ENCODE measurements at regions not wholly inside any gene's neighbourhood (a gene's known extent, or its start where the extent isn't known, plus 50 kb on each side); places are given as distances from the start of the nearest gene placed in this dataset.

DNA sequence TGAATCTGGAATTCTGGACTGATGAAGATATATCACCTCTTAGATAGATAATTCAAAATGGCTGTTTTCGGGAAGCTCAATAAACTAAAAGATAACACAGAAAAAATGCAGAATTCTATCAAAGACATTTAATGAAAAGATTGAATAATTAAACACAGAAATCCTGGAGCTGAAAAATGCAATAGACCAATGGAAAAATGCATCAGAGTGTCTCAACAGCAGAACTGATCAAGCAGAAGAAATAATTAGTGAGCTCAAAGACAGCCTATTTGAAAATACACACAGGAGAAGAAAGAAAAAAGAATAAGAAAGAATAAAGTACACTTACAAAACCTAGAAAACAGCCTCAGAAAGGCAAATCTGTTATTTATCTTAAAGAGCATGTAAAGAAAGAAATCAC, 356.4 kb upstream of the B3GAT1 start:
- TF ChIP-seq, protein P1, sequence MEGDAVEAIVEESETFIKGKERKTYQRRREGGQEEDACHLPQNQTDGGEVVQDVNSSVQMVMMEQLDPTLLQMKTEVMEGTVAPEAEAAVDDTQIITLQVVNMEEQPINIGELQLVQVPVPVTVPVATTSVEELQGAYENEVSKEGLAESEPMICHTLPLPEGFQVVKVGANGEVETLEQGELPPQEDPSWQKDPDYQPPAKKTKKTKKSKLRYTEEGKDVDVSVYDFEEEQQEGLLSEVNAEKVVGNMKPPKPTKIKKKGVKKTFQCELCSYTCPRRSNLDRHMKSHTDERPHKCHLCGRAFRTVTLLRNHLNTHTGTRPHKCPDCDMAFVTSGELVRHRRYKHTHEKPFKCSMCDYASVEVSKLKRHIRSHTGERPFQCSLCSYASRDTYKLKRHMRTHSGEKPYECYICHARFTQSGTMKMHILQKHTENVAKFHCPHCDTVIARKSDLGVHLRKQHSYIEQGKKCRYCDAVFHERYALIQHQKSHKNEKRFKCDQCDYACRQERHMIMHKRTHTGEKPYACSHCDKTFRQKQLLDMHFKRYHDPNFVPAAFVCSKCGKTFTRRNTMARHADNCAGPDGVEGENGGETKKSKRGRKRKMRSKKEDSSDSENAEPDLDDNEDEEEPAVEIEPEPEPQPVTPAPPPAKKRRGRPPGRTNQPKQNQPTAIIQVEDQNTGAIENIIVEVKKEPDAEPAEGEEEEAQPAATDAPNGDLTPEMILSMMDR (tag by site-specific recombination; IDR thresholded peaks at IDR 0.05): no peak
- TF ChIP-seq ZNF175 (tag by site-specific recombination; IDR thresholded peaks at IDR 0.05) (no peak), ZNF302 (tag by site-specific recombination; IDR thresholded peaks at IDR 0.05; ENCODE audit: low read depth) (no peak), YY1 (tag by site-specific recombination; IDR thresholded peaks at IDR 0.05) (no peak), KLF1 (tag by site-specific recombination; IDR thresholded peaks at IDR 0.05) (no peak)
- TF ChIP-seq, protein P2, sequence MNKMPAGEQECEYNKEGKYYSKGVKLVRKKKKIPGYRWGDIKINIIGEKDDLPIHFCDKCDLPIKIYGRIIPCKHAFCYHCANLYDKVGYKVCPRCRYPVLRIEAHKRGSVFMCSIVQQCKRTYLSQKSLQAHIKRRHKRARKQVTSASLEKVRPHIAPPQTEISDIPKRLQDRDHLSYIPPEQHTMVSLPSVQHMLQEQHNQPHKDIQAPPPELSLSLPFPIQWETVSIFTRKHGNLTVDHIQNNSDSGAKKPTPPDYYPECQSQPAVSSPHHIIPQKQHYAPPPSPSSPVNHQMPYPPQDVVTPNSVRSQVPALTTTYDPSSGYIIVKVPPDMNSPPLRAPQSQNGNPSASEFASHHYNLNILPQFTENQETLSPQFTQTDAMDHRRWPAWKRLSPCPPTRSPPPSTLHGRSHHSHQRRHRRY (tag by site-specific recombination; IDR thresholded peaks at IDR 0.05): no peak
- TF ChIP-seq, protein P3, sequence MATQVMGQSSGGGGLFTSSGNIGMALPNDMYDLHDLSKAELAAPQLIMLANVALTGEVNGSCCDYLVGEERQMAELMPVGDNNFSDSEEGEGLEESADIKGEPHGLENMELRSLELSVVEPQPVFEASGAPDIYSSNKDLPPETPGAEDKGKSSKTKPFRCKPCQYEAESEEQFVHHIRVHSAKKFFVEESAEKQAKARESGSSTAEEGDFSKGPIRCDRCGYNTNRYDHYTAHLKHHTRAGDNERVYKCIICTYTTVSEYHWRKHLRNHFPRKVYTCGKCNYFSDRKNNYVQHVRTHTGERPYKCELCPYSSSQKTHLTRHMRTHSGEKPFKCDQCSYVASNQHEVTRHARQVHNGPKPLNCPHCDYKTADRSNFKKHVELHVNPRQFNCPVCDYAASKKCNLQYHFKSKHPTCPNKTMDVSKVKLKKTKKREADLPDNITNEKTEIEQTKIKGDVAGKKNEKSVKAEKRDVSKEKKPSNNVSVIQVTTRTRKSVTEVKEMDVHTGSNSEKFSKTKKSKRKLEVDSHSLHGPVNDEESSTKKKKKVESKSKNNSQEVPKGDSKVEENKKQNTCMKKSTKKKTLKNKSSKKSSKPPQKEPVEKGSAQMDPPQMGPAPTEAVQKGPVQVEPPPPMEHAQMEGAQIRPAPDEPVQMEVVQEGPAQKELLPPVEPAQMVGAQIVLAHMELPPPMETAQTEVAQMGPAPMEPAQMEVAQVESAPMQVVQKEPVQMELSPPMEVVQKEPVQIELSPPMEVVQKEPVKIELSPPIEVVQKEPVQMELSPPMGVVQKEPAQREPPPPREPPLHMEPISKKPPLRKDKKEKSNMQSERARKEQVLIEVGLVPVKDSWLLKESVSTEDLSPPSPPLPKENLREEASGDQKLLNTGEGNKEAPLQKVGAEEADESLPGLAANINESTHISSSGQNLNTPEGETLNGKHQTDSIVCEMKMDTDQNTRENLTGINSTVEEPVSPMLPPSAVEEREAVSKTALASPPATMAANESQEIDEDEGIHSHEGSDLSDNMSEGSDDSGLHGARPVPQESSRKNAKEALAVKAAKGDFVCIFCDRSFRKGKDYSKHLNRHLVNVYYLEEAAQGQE (tag by site-specific recombination; IDR thresholded peaks at IDR 0.05): no peak
- TF ChIP-seq, protein P4, sequence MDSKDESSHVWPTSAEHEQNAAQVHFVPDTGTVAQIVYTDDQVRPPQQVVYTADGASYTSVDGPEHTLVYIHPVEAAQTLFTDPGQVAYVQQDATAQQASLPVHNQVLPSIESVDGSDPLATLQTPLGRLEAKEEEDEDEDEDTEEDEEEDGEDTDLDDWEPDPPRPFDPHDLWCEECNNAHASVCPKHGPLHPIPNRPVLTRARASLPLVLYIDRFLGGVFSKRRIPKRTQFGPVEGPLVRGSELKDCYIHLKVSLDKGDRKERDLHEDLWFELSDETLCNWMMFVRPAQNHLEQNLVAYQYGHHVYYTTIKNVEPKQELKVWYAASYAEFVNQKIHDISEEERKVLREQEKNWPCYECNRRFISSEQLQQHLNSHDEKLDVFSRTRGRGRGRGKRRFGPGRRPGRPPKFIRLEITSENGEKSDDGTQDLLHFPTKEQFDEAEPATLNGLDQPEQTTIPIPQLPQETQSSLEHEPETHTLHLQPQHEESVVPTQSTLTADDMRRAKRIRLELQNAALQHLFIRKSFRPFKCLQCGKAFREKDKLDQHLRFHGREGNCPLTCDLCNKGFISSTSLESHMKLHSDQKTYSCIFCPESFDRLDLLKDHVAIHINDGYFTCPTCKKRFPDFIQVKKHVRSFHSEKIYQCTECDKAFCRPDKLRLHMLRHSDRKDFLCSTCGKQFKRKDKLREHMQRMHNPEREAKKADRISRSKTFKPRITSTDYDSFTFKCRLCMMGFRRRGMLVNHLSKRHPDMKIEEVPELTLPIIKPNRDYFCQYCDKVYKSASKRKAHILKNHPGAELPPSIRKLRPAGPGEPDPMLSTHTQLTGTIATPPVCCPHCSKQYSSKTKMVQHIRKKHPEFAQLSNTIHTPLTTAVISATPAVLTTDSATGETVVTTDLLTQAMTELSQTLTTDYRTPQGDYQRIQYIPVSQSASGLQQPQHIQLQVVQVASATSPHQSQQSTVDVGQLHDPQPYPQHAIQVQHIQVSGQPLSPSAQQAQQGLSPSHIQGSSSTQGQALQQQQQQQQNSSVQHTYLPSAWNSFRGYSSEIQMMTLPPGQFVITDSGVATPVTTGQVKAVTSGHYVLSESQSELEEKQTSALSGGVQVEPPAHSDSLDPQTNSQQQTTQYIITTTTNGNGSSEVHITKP (tag by site-specific recombination; IDR thresholded peaks at IDR 0.05): no peak

Measured in HEK293 (cell line).